ENCODE measurements at regions not wholly inside any gene's neighbourhood (a gene's known extent, or its start where the extent isn't known, plus 50 kb on each side); places are given as distances from the start of the nearest gene placed in this dataset.

DNA sequence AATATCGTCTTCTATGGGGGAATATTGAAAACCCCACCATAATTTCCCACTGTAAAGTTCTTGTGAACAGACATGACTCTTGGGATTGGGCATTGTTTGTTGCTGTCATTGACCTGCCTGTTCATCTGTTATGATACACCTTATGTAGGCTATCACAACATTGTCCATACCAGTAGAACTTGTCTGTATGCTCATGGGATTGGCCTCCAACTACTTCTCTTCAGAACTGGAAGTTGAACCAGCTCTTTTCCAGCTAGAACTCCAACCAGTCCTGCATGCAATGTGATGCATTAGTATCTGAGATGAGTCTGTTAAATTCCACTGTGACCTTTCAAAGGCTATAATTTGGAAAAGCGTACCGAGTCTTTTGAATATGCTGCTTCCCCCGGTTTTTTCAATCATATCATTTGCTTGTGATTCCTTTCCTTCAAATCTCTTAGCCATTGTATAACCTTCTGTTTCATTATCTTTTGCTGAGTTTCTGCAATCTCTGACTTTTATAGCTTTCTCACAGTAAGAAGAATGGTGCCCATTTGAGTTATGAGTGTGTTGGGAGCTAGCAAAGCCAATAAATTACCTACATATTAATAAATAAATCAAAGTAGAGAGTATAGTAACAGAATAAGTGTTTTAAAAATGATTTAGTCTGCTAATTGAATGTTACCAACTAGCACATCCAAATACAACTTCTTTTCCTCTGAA, 101.9 kb downstream of the PLK2 start:
- Histone ChIP-seq H3K36me3 (ENCODE audit: control insufficient read depth in 4 of 4, insufficient read depth in 4 of 4, low read length in 3 of 4) (no peaks in the 10 kb centered on the region), H3K9me3 (ENCODE audit: control extremely low read depth in 1 of 5, control insufficient read depth in 4 of 5, insufficient read depth in 2 of 5, low read depth in 1 of 5, low read length in 4 of 5) (no peaks in the 10 kb centered on the region), H3K27ac (ENCODE audit: insufficient read depth in 1 of 2, low read depth in 1 of 2, low read length in 2 of 2, poor library complexity in 1 of 2, severe bottlenecking in 2 of 2) (no peak overlapping the region), H3K27me3 (replicated peaks in 2 of 5; ENCODE audit: control insufficient read depth in 4 of 5, insufficient read depth in 5 of 5, low read length in 4 of 5) (no peaks in the 10 kb centered on the region), H3K4me1 (ENCODE audit: control extremely low read depth in 1 of 4, control insufficient read depth in 4 of 4, insufficient read depth in 4 of 4, low read length in 3 of 4) (no peaks in the 10 kb centered on the region), H3K4me3 (ENCODE audit: control insufficient read depth in 1 of 7, extremely low read depth in 1 of 7, insufficient read depth in 4 of 7, low read depth in 2 of 7, low read length in 6 of 7) (no peak overlapping the region)
- WGBS (ENCODE audit: insufficient coverage): 100% methylated on average over 3 of the region's 4 CpGs
- ChIA-PET CTCF (interaction anchor here (1.2 kb wide), 1 partner anchor 9 kb away, joined by 3 read pairs; no protein-coding TSS in a partner anchor), POLR2A (no interaction called here)
- no peak for DNase-seq

DNA sequence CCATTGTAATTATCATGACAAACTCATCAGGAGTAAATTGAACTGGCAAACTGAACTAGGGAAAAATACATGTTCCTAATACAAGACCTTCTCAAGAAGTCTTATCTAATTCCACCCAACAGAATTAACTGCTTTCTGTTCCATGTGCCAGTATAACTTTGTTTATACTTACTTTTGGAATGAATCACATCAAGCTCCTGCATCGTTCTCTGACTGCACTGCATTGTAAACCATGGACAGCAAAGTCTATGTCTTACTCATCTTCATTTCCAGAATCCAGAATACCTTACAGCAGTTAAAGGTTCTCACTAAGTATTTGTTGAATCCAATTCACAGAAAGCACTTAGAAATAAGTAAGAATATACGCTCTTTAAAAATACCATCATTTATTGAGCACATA, 102.8 kb downstream of the PLK2 start:
- Histone ChIP-seq H3K4me1 (ENCODE audit: control extremely low read depth in 1 of 4, control insufficient read depth in 4 of 4, insufficient read depth in 4 of 4, low read length in 3 of 4) (no peaks in the 10 kb centered on the region), H3K27me3 (replicated peaks in 2 of 5; ENCODE audit: control insufficient read depth in 4 of 5, insufficient read depth in 5 of 5, low read length in 4 of 5) (no peaks in the 10 kb centered on the region), H3K4me3 (ENCODE audit: control insufficient read depth in 1 of 7, extremely low read depth in 1 of 7, insufficient read depth in 4 of 7, low read depth in 2 of 7, low read length in 6 of 7) (no peak overlapping the region), H3K27ac (ENCODE audit: insufficient read depth in 1 of 2, low read depth in 1 of 2, low read length in 2 of 2, poor library complexity in 1 of 2, severe bottlenecking in 2 of 2) (no peak overlapping the region), H3K36me3 (ENCODE audit: control insufficient read depth in 4 of 4, insufficient read depth in 4 of 4, low read length in 3 of 4) (no peaks in the 10 kb centered on the region), H3K9me3 (ENCODE audit: control extremely low read depth in 1 of 5, control insufficient read depth in 4 of 5, insufficient read depth in 2 of 5, low read depth in 1 of 5, low read length in 4 of 5) (no peaks in the 10 kb centered on the region)
- CTCF ChIA-PET: no interaction called here
- POLR2A ChIA-PET: no interaction called here
- 100% methylated on average over 1 of the region's 2 CpGs for WGBS (ENCODE audit: insufficient coverage)
- DNase-seq: no peak

DNA sequence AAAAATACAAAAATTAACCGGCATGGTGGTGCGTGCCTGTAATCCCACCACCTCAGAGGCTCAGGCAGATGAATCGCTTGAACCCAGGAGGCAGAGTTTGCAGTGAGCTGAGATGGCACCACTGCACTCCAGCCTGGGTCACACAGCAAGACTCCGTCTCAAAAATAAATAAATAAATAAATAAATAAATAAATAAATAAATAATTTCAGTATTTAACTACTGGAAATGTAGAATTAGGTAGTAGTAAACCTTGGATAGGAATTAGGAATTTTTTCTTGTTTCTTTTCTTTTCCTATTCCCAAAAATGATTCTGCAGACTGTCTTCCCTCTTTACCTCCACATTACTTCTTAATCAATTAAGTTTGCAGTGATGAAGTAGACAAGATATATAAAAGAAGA, 103.2 kb downstream of the PLK2 start:
- no peaks in the 10 kb centered on the region for H3K4me1 ChIP-seq (ENCODE audit: control extremely low read depth in 1 of 4, control insufficient read depth in 4 of 4, insufficient read depth in 4 of 4, low read length in 3 of 4)
- ChIA-PET POLR2A (no interaction called here), CTCF (no interaction called here)
- H3K27me3 ChIP-seq (replicated peaks in 2 of 5; ENCODE audit: control insufficient read depth in 4 of 5, insufficient read depth in 5 of 5, low read length in 4 of 5): no peaks in the 10 kb centered on the region
- H3K27ac ChIP-seq (ENCODE audit: insufficient read depth in 1 of 2, low read depth in 1 of 2, low read length in 2 of 2, poor library complexity in 1 of 2, severe bottlenecking in 2 of 2): no peak overlapping the region
- no peak overlapping the region for H3K4me3 ChIP-seq (ENCODE audit: control insufficient read depth in 1 of 7, extremely low read depth in 1 of 7, insufficient read depth in 4 of 7, low read depth in 2 of 7, low read length in 6 of 7)
- H3K9me3 ChIP-seq (ENCODE audit: control extremely low read depth in 1 of 5, control insufficient read depth in 4 of 5, insufficient read depth in 2 of 5, low read depth in 1 of 5, low read length in 4 of 5): no peaks in the 10 kb centered on the region
- DNase-seq: no peak
- no peaks in the 10 kb centered on the region for H3K36me3 ChIP-seq (ENCODE audit: control insufficient read depth in 4 of 4, insufficient read depth in 4 of 4, low read length in 3 of 4)
- 100% methylated on average over 2 of the region's 4 CpGs for WGBS (ENCODE audit: insufficient coverage)

DNA sequence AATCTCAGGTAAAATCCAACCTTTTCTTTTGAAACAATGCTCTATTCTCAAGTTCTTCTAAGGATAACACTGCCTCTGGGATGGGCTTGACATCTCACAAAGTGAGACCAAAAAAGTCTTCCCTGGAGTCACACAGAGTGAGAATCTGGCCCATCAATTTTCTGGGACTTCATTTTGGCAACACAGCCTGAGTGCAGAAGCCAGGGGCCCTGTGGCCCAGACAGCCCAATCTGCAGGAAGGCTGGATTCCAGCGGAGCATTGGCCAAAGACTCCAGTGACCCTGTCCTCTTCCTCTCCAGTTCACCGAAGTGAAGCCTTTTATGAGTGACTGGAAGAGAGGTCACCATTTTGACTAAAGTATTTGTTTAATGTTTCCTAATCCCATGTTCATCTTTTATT, 105.1 kb downstream of the PLK2 start:
- no peak overlapping the region for H3K4me3 ChIP-seq (ENCODE audit: control insufficient read depth in 1 of 7, extremely low read depth in 1 of 7, insufficient read depth in 4 of 7, low read depth in 2 of 7, low read length in 6 of 7)
- CTCF ChIA-PET: no interaction called here
- 100% methylated on average over 1 of the region's 2 CpGs for WGBS (ENCODE audit: insufficient coverage)
- POLR2A ChIA-PET: no interaction called here
- no peaks in the 10 kb centered on the region for H3K9me3 ChIP-seq (ENCODE audit: control extremely low read depth in 1 of 5, control insufficient read depth in 4 of 5, insufficient read depth in 2 of 5, low read depth in 1 of 5, low read length in 4 of 5)
- H3K27me3 ChIP-seq (replicated peaks in 2 of 5; ENCODE audit: control insufficient read depth in 4 of 5, insufficient read depth in 5 of 5, low read length in 4 of 5): no peaks in the 10 kb centered on the region
- H3K36me3 ChIP-seq (ENCODE audit: control insufficient read depth in 4 of 4, insufficient read depth in 4 of 4, low read length in 3 of 4): no peaks in the 10 kb centered on the region
- no peak for DNase-seq
- H3K4me1 ChIP-seq (ENCODE audit: control extremely low read depth in 1 of 4, control insufficient read depth in 4 of 4, insufficient read depth in 4 of 4, low read length in 3 of 4): no peaks in the 10 kb centered on the region
- H3K27ac ChIP-seq (ENCODE audit: insufficient read depth in 1 of 2, low read depth in 1 of 2, low read length in 2 of 2, poor library complexity in 1 of 2, severe bottlenecking in 2 of 2): no peak overlapping the region

DNA sequence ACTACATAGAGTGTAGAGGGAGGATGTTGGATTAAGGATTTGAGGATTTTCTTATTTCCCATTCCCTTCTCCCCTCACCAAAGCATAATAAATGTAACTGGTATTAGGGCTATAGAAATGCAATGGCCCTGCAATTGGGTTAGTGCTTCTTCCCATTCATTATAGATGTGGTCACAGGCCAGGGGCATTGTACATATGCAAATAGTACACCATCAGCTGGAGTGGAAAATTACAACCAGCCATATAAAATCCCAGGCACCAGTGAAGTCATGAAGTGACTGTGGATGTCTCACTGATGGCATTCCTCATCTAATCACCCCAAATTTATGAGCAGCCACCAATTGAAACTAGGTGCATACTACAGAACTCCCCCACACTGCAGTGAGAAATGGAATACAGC, 105.9 kb downstream of the PLK2 start:
- no peaks in the 10 kb centered on the region for H3K4me1 ChIP-seq (ENCODE audit: control extremely low read depth in 1 of 4, control insufficient read depth in 4 of 4, insufficient read depth in 4 of 4, low read length in 3 of 4)
- DNase-seq: no peak
- H3K36me3 ChIP-seq (ENCODE audit: control insufficient read depth in 4 of 4, insufficient read depth in 4 of 4, low read length in 3 of 4): no peaks in the 10 kb centered on the region
- no peaks in the 10 kb centered on the region for H3K27me3 ChIP-seq (replicated peaks in 2 of 5; ENCODE audit: control insufficient read depth in 4 of 5, insufficient read depth in 5 of 5, low read length in 4 of 5)
- no peak overlapping the region for H3K4me3 ChIP-seq (ENCODE audit: control insufficient read depth in 1 of 7, extremely low read depth in 1 of 7, insufficient read depth in 4 of 7, low read depth in 2 of 7, low read length in 6 of 7)
- H3K9me3 ChIP-seq (ENCODE audit: control extremely low read depth in 1 of 5, control insufficient read depth in 4 of 5, insufficient read depth in 2 of 5, low read depth in 1 of 5, low read length in 4 of 5): no peaks in the 10 kb centered on the region
- ChIA-PET CTCF (no interaction called here), POLR2A (no interaction called here)
- H3K27ac ChIP-seq (ENCODE audit: insufficient read depth in 1 of 2, low read depth in 1 of 2, low read length in 2 of 2, poor library complexity in 1 of 2, severe bottlenecking in 2 of 2): no peak overlapping the region

DNA sequence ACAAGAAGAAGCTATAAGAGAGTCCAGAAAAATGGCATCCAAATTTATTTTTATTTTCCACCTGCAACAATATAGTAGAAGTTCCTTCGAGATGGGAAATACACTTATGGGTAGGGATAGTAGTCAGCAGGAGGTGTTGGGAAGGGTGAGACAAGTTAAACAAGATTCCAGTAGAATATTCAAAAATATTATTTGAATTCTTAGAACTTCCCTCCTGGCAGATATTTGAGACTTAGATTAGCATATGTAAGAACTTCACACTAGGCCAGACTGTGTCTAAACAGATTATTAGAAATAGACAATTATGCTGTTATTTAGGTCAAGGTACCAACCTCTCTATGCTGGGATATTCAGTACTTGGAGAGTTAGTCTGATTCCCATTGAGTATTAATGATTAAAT, 108.7 kb downstream of the PLK2 start:
- no CpG with 5 or more reads among the region's 1 CpG for WGBS (ENCODE audit: insufficient coverage)
- Histone ChIP-seq H3K4me1 (ENCODE audit: control extremely low read depth in 1 of 4, control insufficient read depth in 4 of 4, insufficient read depth in 4 of 4, low read length in 3 of 4) (no peaks in the 10 kb centered on the region), H3K27me3 (replicated peaks in 2 of 5; ENCODE audit: control insufficient read depth in 4 of 5, insufficient read depth in 5 of 5, low read length in 4 of 5) (no peaks in the 10 kb centered on the region), H3K27ac (ENCODE audit: insufficient read depth in 1 of 2, low read depth in 1 of 2, low read length in 2 of 2, poor library complexity in 1 of 2, severe bottlenecking in 2 of 2) (no peak overlapping the region), H3K4me3 (ENCODE audit: control insufficient read depth in 1 of 7, extremely low read depth in 1 of 7, insufficient read depth in 4 of 7, low read depth in 2 of 7, low read length in 6 of 7) (no peak overlapping the region), H3K9me3 (ENCODE audit: control extremely low read depth in 1 of 5, control insufficient read depth in 4 of 5, insufficient read depth in 2 of 5, low read depth in 1 of 5, low read length in 4 of 5) (peaks cover 0 to 5% (median 0%) of the 10 kb centered on the region in 5 experiments), H3K36me3 (ENCODE audit: control insufficient read depth in 4 of 4, insufficient read depth in 4 of 4, low read length in 3 of 4) (no peaks in the 10 kb centered on the region)
- no peak for DNase-seq
- POLR2A ChIA-PET: no interaction called here
- CTCF ChIA-PET: no interaction called here

DNA sequence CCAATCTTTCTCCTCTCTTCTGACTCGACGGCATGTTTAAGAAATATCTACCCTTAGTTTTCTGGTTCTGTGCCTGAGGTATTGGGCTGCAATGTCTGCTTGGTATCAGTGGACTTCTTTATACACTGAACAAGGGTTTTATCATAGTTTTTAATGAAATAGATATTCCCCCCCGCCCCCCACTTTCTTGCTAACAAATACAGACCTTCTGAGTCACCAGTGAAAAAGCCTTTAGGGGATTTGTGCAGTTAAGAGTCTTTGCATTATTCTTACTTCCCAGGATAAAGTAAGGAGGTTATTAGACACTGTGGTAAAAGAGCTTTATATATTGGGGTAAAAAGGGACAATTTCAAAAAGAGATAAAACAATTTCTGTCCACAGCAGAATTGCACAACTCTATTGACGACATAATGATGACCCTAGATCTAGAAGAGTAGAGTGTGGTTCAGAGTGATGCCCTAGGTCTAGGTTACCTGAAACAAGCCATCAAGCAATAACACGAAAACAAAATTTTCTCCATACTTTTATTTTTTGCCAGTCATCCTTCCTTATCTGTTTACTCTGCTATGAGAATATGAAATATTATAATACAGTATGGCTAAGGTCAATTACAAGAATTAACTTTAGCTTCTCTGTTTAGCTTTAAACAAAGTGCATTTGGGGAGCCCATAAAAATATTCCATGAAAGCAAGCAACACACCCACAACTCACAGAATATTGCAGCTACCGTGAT, 110.7 kb downstream of the PLK2 start:
- CTCF ChIA-PET: interaction anchor here (1.2 kb wide), 1 partner anchor 9 kb away, joined by 3 read pairs; no protein-coding TSS in a partner anchor
- no peaks in the 10 kb centered on the region for H3K36me3 ChIP-seq (ENCODE audit: control insufficient read depth in 4 of 4, insufficient read depth in 4 of 4, low read length in 3 of 4)
- no peaks in the 10 kb centered on the region for H3K4me1 ChIP-seq (ENCODE audit: control extremely low read depth in 1 of 4, control insufficient read depth in 4 of 4, insufficient read depth in 4 of 4, low read length in 3 of 4)
- POLR2A ChIA-PET: no interaction called here
- H3K27ac ChIP-seq (ENCODE audit: insufficient read depth in 1 of 2, low read depth in 1 of 2, low read length in 2 of 2, poor library complexity in 1 of 2, severe bottlenecking in 2 of 2): no peak overlapping the region
- no peak overlapping the region for H3K4me3 ChIP-seq (ENCODE audit: control insufficient read depth in 1 of 7, extremely low read depth in 1 of 7, insufficient read depth in 4 of 7, low read depth in 2 of 7, low read length in 6 of 7)
- H3K9me3 ChIP-seq (ENCODE audit: control extremely low read depth in 1 of 5, control insufficient read depth in 4 of 5, insufficient read depth in 2 of 5, low read depth in 1 of 5, low read length in 4 of 5): peaks cover 0 to 5% (median 0%) of the 10 kb centered on the region in 5 experiments
- H3K27me3 ChIP-seq (replicated peaks in 2 of 5; ENCODE audit: control insufficient read depth in 4 of 5, insufficient read depth in 5 of 5, low read length in 4 of 5): no peaks in the 10 kb centered on the region
- 100% methylated on average over 1 of the region's 6 CpGs for WGBS (ENCODE audit: insufficient coverage)
- DNase-seq: no peak

Measured in common myeloid progenitor, CD34-positive (primary cell).